Neural progenitor cell (in vitro differentiated cells): ENCODE measurements at regions not wholly inside any gene's neighbourhood (a gene's known extent, or its start where the extent isn't known, plus 50 kb on each side); places are given as distances from the start of the nearest gene placed in this dataset.
"Not testable (repeated sequence)": the region's sequence is repeated elsewhere in the genome, so short reads cannot be mapped to it uniquely, and the experiment has no call there.

Source experiments
- DNase-seq: peaks from one replicate; pipeline ENCODE4 v3.0.0-alpha.2; 2016; ENCODE audit warnings: low spot score
- H2AFZ ChIP-seq: fragments of 200-600 bp; sonication (generic); replicated peaks from 2 replicates; pipeline ENCODE4 v1.6.1; 2016; ENCODE audit warnings: antibody characterized with exemption
- H3F3A ChIP-seq: fragments of 200-600 bp; sonication (generic); 2 replicates; pipeline ENCODE4 v1.6.1; 2016; ENCODE audit warnings: antibody characterized with exemption, low read depth
- H3K27ac ChIP-seq: fragments of 200-600 bp; sonication (generic); 2 replicates; pipeline ENCODE4 v1.5.1; 2016; ENCODE audit warnings: mild to moderate bottlenecking
- H3K27me3 ChIP-seq: fragments of 200-600 bp; sonication (generic); 2 replicates; pipeline ENCODE4 v1.6.1; 2016; ENCODE audit warnings: mild to moderate bottlenecking, moderate library complexity
- H3K36me3 ChIP-seq: fragments of 200-600 bp; sonication (generic); 2 replicates; pipeline ENCODE4 v1.5.1; 2016
- H3K4me1 ChIP-seq: fragments of 200-600 bp; sonication (generic); 2 replicates; pipeline ENCODE4 v1.6.1; 2016; ENCODE audit warnings: mixed run types
- H3K4me2 ChIP-seq: fragments of 200-600 bp; sonication (generic); 2 replicates; pipeline ENCODE4 v1.6.1; 2016
- H3K4me3 ChIP-seq: fragments of 200-600 bp; sonication (generic); 2 replicates; pipeline ENCODE4 v1.5.1; 2016
- H3K79me2 ChIP-seq: fragments of 200-600 bp; sonication (generic); 2 replicates; pipeline ENCODE4 v1.6.1; 2016; ENCODE audit warnings: low read depth
- H3K9ac ChIP-seq: fragments of 200-600 bp; sonication (generic); 2 replicates; pipeline ENCODE4 v1.6.1; 2016
- H3K9me3 ChIP-seq: fragments of 200-600 bp; sonication (generic); 2 replicates; pipeline ENCODE4 v1.5.1; 2016; ENCODE audit warnings: low read depth
- H4K20me1 ChIP-seq: fragments of 200-600 bp; sonication (generic); 2 replicates; pipeline ENCODE4 v1.6.1; 2016; ENCODE audit warnings: low read depth
- H3K27ac Mint-ChIP-seq: 3 replicates; pipeline ENCODE4 v1.8.0; 2021; ENCODE audit warnings: mixed read lengths
- H3K27me3 Mint-ChIP-seq: 2 replicates; pipeline ENCODE4 v1.8.0; 2022; ENCODE audit warnings: low read depth, mild to moderate bottlenecking, inconsistent platforms, moderate library complexity, mixed read lengths; ENCODE audit not compliant: insufficient read depth
- H3K36me3 Mint-ChIP-seq: 3 replicates; pipeline ENCODE4 v1.8.0; 2021; ENCODE audit warnings: mixed read lengths
- H3K4me1 Mint-ChIP-seq: 3 replicates; pipeline ENCODE4 v1.8.0; 2021; ENCODE audit warnings: mixed read lengths
- H3K4me3 Mint-ChIP-seq: 3 replicates; pipeline ENCODE4 v1.8.0; 2021; ENCODE audit warnings: mild to moderate bottlenecking, moderate library complexity, mixed read lengths
- H3K9me3 Mint-ChIP-seq: 3 replicates; pipeline ENCODE4 v1.8.0; 2020; ENCODE audit warnings: mixed read lengths

- H3K9ac ChIP-seq, DNase-seq, H3K36me3 ChIP-seq, H3K27ac Mint-ChIP-seq, H3K4me3 Mint-ChIP-seq, H3F3A ChIP-seq, H3K4me1 ChIP-seq, H3K27me3 ChIP-seq, H3K4me2 ChIP-seq, H3K27ac ChIP-seq, H3K4me3 ChIP-seq, H3K79me2 ChIP-seq, H3K4me1 Mint-ChIP-seq, H4K20me1 ChIP-seq, H2AFZ ChIP-seq, H3K36me3 Mint-ChIP-seq: not testable (repeated sequence)
- Mint-ChIP-seq H3K27me3 (peaks cover 19% of the 10 kb centered on the region), H3K9me3 (peaks cover 54% of the 10 kb centered on the region)
- H3K9me3 ChIP-seq: peaks cover 35% of the 10 kb centered on the region
Measured at GRCh38 chr4:49157630-49158029, 171.6 kb downstream of the CWH43 start.

DNA sequence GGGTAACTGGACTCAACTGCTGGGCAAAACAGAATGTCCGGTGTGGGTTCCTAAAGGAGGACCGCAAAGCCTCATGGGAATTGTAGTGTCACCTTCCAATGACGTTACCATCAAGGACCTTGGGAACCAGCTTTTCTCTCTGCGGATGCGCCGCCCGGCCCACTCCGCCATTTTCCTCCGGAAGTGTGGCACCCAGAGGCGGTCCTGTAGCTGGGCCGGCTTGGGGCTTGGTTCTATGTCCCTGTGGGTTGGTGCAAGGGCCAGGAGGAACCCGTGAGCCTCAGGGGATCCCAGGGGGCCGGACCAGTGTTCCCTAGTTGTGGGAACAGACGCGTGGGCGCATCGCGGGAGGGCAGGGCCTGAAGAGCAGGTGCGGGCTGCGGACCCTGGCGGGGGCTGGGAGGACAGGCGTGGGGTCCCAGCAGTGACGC, 175.1 kb downstream of the CWH43 start:
- peaks cover 21% of the 10 kb centered on the region for H3K9me3 Mint-ChIP-seq
- not testable (repeated sequence) for H3K27ac Mint-ChIP-seq, DNase-seq, H3K4me1 ChIP-seq, H2AFZ ChIP-seq, H3K27me3 ChIP-seq, H4K20me1 ChIP-seq, H3K27me3 Mint-ChIP-seq, H3F3A ChIP-seq, H3K79me2 ChIP-seq, H3K4me2 ChIP-seq, H3K4me3 ChIP-seq, H3K36me3 Mint-ChIP-seq, H3K36me3 ChIP-seq, H3K27ac ChIP-seq, H3K4me1 Mint-ChIP-seq, H3K9ac ChIP-seq, H3K4me3 Mint-ChIP-seq
- peaks cover 21% of the 10 kb centered on the region for H3K9me3 ChIP-seq

- H3K4me3 ChIP-seq, H3F3A ChIP-seq, H3K4me3 Mint-ChIP-seq, H3K27me3 Mint-ChIP-seq, H3K27ac Mint-ChIP-seq, H2AFZ ChIP-seq, H3K27me3 ChIP-seq, H3K36me3 ChIP-seq, H3K9me3 ChIP-seq, H3K9ac ChIP-seq, H3K9me3 Mint-ChIP-seq, DNase-seq, H3K4me1 Mint-ChIP-seq, H3K27ac ChIP-seq, H3K4me2 ChIP-seq, H4K20me1 ChIP-seq, H3K79me2 ChIP-seq, H3K4me1 ChIP-seq, H3K36me3 Mint-ChIP-seq: not testable (repeated sequence)
Measured at GRCh38 chr4:49164916-49165315, 178.8 kb downstream of the CWH43 start.

DNA sequence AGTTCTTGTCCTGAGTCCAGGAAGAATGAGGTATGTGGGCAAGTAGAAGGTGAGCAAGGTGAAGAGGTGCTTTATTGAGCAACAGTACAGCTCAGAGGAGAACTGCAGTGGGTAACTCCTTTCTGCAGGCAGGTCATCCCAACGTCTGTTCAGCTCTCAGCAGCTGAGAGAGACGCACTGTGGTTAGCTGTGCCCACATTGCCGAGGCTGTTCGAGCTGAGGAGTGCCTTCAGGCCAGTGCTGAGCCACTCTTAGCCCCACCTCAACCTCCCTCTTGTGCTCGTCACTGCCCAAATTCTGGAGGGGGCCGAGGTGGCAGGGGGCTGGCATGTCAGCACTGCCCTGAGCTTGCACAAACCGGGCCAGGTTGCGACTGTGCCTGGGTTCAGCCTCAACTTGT, 191.8 kb downstream of the CWH43 start:
- H3K9me3 Mint-ChIP-seq, H2AFZ ChIP-seq, H3K27me3 ChIP-seq, H3K4me3 Mint-ChIP-seq, H3K27ac Mint-ChIP-seq, H3K4me1 ChIP-seq, H3K79me2 ChIP-seq, H3K4me3 ChIP-seq, H3K4me2 ChIP-seq, H3F3A ChIP-seq, H3K36me3 ChIP-seq, H3K36me3 Mint-ChIP-seq, H3K27me3 Mint-ChIP-seq, DNase-seq, H3K9ac ChIP-seq, H3K4me1 Mint-ChIP-seq, H3K9me3 ChIP-seq, H4K20me1 ChIP-seq, H3K27ac ChIP-seq: not testable (repeated sequence)

DNA sequence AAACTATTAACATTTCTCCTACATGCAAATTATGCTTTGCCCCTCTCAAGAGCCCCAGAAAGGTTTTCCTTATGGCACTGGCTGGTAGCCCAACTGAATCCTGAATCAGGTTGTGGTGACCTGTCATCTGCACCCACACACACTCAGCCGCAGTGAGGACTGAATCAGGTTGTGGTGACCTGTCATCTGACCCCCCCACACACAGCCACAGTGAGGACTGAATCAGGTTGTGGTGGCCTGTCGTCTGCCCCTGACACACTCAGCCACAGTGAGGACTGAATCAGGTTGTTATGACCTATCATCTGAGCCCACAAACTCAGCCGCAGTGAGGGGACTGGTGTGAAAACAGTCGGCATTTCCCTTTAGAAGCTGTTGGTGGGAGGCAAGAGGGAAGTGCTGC, 195.0 kb downstream of the CWH43 start:
- not testable (repeated sequence) for H3K79me2 ChIP-seq, H3K27me3 ChIP-seq, H3K27ac ChIP-seq, H3K4me3 ChIP-seq, DNase-seq, H3K36me3 ChIP-seq, H3K36me3 Mint-ChIP-seq, H3K9ac ChIP-seq, H3K4me1 Mint-ChIP-seq, H3K27me3 Mint-ChIP-seq, H3K27ac Mint-ChIP-seq, H3K9me3 ChIP-seq, H3K9me3 Mint-ChIP-seq, H3F3A ChIP-seq, H3K4me1 ChIP-seq, H3K4me2 ChIP-seq, H4K20me1 ChIP-seq, H2AFZ ChIP-seq, H3K4me3 Mint-ChIP-seq

GRCh38 chr4:49211396-49212194, 225.5 kb downstream of the CWH43 start:
- H3K27ac ChIP-seq, H3K36me3 Mint-ChIP-seq, H3K4me3 Mint-ChIP-seq, H2AFZ ChIP-seq, H3K4me1 Mint-ChIP-seq, H3K27ac Mint-ChIP-seq, H4K20me1 ChIP-seq, H3F3A ChIP-seq, H3K27me3 ChIP-seq, DNase-seq, H3K4me3 ChIP-seq, H3K79me2 ChIP-seq, H3K4me2 ChIP-seq, H3K27me3 Mint-ChIP-seq, H3K4me1 ChIP-seq, H3K9ac ChIP-seq, H3K36me3 ChIP-seq: not testable (repeated sequence)
- H3K9me3 Mint-ChIP-seq: peaks cover 53% of the 10 kb centered on the region
- peaks cover 12% of the 10 kb centered on the region for H3K9me3 ChIP-seq

- H3K9me3 ChIP-seq: peaks cover 20% of the 10 kb centered on the region
- not testable (repeated sequence) for H3K4me1 ChIP-seq, H3K79me2 ChIP-seq, H3K27ac Mint-ChIP-seq, H3K9ac ChIP-seq, H3K27ac ChIP-seq, H3K4me3 ChIP-seq, H3K36me3 Mint-ChIP-seq, H3F3A ChIP-seq, H3K36me3 ChIP-seq, DNase-seq, H3K4me1 Mint-ChIP-seq, H3K27me3 Mint-ChIP-seq, H3K4me3 Mint-ChIP-seq, H3K27me3 ChIP-seq, H2AFZ ChIP-seq, H3K4me2 ChIP-seq, H4K20me1 ChIP-seq
- H3K9me3 Mint-ChIP-seq: peaks cover 67% of the 10 kb centered on the region
Measured at GRCh38 chr4:49213250-49213649, 227.2 kb downstream of the CWH43 start.

GRCh38 chr4:49213750-49214149, 227.7 kb downstream of the CWH43 start:
- not testable (repeated sequence) for H4K20me1 ChIP-seq, H3K27me3 ChIP-seq, H3K9ac ChIP-seq, H3K27me3 Mint-ChIP-seq, H3K79me2 ChIP-seq, H3K4me3 Mint-ChIP-seq, H3K4me1 Mint-ChIP-seq, H3K4me2 ChIP-seq, H3K27ac ChIP-seq, H2AFZ ChIP-seq, H3K4me1 ChIP-seq, H3K4me3 ChIP-seq, H3K27ac Mint-ChIP-seq, H3F3A ChIP-seq, H3K36me3 Mint-ChIP-seq, DNase-seq, H3K36me3 ChIP-seq
- peaks cover 20% of the 10 kb centered on the region for H3K9me3 ChIP-seq
- peaks cover 70% of the 10 kb centered on the region for H3K9me3 Mint-ChIP-seq
